KMS-11 (cell line): ENCODE measurements at regions not wholly inside any gene's neighbourhood (a gene's known extent, or its start where the extent isn't known, plus 50 kb on each side); places are given as distances from the start of the nearest gene placed in this dataset.

Source experiments
- H2AFZ ChIP-seq: fragments of 200-600 bp; sonication (generic); 2 replicates; pipeline ENCODE4 v1.6.1; 2016; ENCODE audit warnings: antibody characterized with exemption, mixed run types, low read depth
- H3K27ac ChIP-seq: fragments of 200-600 bp; sonication (generic); 2 replicates; pipeline ENCODE4 v1.6.1; 2016; ENCODE audit warnings: mild to moderate bottlenecking, mixed run types
- H3K27me3 ChIP-seq: fragments of 200-600 bp; sonication (generic); 2 replicates; pipeline ENCODE4 v1.6.1; 2017; ENCODE audit warnings: mild to moderate bottlenecking, low read depth, mixed run types, moderate library complexity; ENCODE audit not compliant: insufficient read depth
- H3K36me3 ChIP-seq: fragments of 200-600 bp; sonication (generic); 2 replicates; pipeline ENCODE4 v1.6.1; 2017; ENCODE audit warnings: mild to moderate bottlenecking, mixed run types; ENCODE audit not compliant: insufficient read depth
- H3K4me1 ChIP-seq: fragments of 200-600 bp; sonication (generic); 2 replicates; pipeline ENCODE4 v1.6.1; 2016; ENCODE audit warnings: mild to moderate bottlenecking, low read depth, mixed run types; ENCODE audit not compliant: poor library complexity, severe bottlenecking
- H3K4me2 ChIP-seq: fragments of 200-600 bp; sonication (generic); 2 replicates; pipeline ENCODE4 v1.7.0; 2016; ENCODE audit warnings: mild to moderate bottlenecking, mixed run types
- H3K4me3 ChIP-seq: fragments of 200-600 bp; sonication (generic); IDR thresholded peaks from 2 replicates; pipeline ENCODE4 v1.6.1; 2017; ENCODE audit warnings: low read depth, low read length, mixed read lengths; ENCODE audit not compliant: insufficient read depth
- H3K79me2 ChIP-seq: fragments of 200-600 bp; sonication (generic); 2 replicates; pipeline ENCODE4 v1.6.1; 2016; ENCODE audit warnings: low read depth, mixed run types; ENCODE audit not compliant: insufficient read depth
- H3K9ac ChIP-seq: fragments of 200-600 bp; sonication (generic); 2 replicates; pipeline ENCODE4 v1.6.1; 2016; ENCODE audit warnings: mild to moderate bottlenecking, mixed run types
- H4K20me1 ChIP-seq: fragments of 200-600 bp; sonication (generic); 2 replicates; pipeline ENCODE4 v1.6.1; 2016; ENCODE audit warnings: mild to moderate bottlenecking, mixed run types; ENCODE audit not compliant: insufficient read depth
- CTCF ChIP-seq: fragments of 200-600 bp; sonication (generic); conservative IDR thresholded peaks from 2 replicates; pipeline ENCODE4 v1.6.1; 2017; ENCODE audit warnings: low read depth, mild to moderate bottlenecking, antibody characterized with exemption, low read length, moderate library complexity, mixed read lengths

- no peak overlapping the region for H3K4me3 ChIP-seq
- H2AFZ ChIP-seq, result no peak overlapping the region
- H3K79me2 ChIP-seq, result no peaks in the 10 kb centered on the region
- no peak for TF ChIP-seq CTCF
- no peak overlapping the region for H3K27ac ChIP-seq
- no peak overlapping the region for H3K4me2 ChIP-seq
- no peaks in the 10 kb centered on the region for H3K36me3 ChIP-seq
- H3K4me1 ChIP-seq, result no peaks in the 10 kb centered on the region
- H3K9ac ChIP-seq, result no peak overlapping the region
- no peaks in the 10 kb centered on the region for H3K27me3 ChIP-seq
- H4K20me1 ChIP-seq, result no peaks in the 10 kb centered on the region
Measured at GRCh38 chr4:83979773-83980172, 443.9 kb downstream of the GPAT3 start.

DNA sequence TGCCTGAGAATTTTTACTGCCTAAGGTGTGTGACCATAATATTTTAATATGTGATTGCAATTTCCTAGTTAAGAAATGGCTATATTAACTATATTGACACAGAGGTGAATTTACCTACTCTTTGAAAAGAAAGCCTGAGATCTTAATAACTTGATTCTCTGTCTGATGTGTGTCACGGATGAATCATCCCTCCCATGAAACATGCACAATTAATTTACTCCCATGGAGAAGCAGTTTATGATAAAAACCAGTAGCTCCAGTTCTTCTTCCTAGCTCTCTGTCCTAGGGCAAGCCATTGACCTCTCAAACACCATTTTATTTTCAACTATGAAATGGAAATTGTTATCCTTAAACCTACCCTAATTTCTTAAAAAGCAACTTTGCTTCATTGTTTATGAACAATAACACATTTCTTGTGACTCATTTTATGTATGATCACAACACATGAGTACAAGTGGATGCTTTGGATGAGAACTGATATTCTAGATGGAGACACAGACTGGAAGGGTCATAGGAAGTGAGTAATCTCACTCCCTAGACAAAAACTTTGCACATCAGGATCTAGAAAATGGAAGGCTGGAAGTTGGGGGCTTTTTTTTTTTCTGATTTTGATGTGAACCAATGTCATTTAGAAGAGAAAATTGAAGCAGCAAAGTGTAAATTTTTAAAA is 438.3 kb downstream of the GPAT3 start:
- no peak for TF ChIP-seq CTCF
- Histone ChIP-seq H3K27ac (no peak overlapping the region), H2AFZ (no peak overlapping the region), H3K36me3 (no peaks in the 10 kb centered on the region), H3K4me1 (no peaks in the 10 kb centered on the region), H3K27me3 (no peaks in the 10 kb centered on the region), H3K79me2 (no peaks in the 10 kb centered on the region), H3K9ac (no peak overlapping the region), H3K4me3 (no peak overlapping the region), H4K20me1 (no peaks in the 10 kb centered on the region), H3K4me2 (no peak overlapping the region)

DNA sequence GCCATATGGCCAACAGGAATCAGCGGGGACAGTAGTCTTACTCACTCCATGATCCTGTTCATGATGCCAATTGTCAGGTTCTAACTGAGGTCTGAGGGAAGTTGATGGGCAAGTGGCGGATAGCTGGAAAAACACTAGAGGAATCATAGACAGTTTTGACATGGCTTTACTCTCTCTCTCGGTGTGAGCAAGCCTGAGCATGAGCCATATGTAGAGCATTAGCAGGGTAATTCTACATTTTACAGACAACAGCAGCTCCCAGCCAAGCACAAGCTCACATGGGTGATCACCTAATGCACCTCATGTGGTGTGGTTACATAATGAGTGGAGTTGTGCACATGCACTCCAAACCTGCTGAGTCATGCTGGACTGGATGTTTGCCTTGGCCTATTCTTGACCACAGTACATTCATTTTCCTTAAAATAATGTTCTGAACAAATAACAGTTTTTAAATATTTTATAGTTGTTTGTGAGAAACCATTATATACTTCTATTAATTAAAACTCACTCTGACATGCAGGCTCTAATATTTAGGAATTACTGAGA is 429.2 kb downstream of the GPAT3 start:
- H3K9ac ChIP-seq, result no peak overlapping the region
- TF ChIP-seq CTCF, result no peak
- H4K20me1 ChIP-seq, result no peaks in the 10 kb centered on the region

DNA sequence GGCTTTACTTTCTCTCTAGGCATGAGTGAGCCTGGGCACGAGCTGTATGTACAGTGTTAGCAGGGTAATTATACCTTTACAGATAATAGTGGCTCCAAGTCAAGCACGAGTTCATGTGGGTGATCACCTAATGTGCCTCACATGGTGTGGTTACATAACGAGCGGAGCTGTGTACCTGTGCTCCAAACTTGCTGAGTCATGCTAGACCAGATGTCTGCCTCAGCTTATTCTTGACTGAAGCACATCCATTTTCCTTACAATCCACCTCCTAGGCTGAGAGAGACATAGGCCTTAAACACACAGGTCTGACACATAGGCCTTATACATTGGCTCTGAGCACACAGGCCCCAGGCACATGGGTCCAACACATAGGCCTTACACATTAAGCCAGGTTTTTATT is 426.6 kb downstream of the GPAT3 start:
- H3K36me3 ChIP-seq, result no peaks in the 10 kb centered on the region
- H3K27me3 ChIP-seq, result no peaks in the 10 kb centered on the region
- no peak overlapping the region for H3K27ac ChIP-seq
- H3K9ac ChIP-seq, result no peak overlapping the region
- no peak overlapping the region for H2AFZ ChIP-seq
- no peak for TF ChIP-seq CTCF
- no peak overlapping the region for H3K4me2 ChIP-seq
- no peak overlapping the region for H3K4me3 ChIP-seq
- no peaks in the 10 kb centered on the region for H4K20me1 ChIP-seq
- H3K79me2 ChIP-seq, result no peaks in the 10 kb centered on the region
- H3K4me1 ChIP-seq, result no peaks in the 10 kb centered on the region

More for the DNA sequence above, 429.2 kb downstream of the GPAT3 start:
- no peak overlapping the region for H3K27ac ChIP-seq
- H3K79me2 ChIP-seq, result no peaks in the 10 kb centered on the region
- no peaks in the 10 kb centered on the region for H3K27me3 ChIP-seq
- no peaks in the 10 kb centered on the region for H3K4me1 ChIP-seq
- no peak overlapping the region for H3K4me2 ChIP-seq
- no peaks in the 10 kb centered on the region for H3K36me3 ChIP-seq
- no peak overlapping the region for H2AFZ ChIP-seq
- no peak overlapping the region for H3K4me3 ChIP-seq
